ENCODE measurements at regions not wholly inside any gene's neighbourhood (a gene's known extent, or its start where the extent isn't known, plus 50 kb on each side); places are given as distances from the start of the nearest gene placed in this dataset.

GRCh38 chr5:3701694-3702093, 106.1 kb downstream of the IRX1 start:
- no peak for DNase-seq
- no peaks in the 10 kb centered on the region for H3K4me1 Mint-ChIP-seq (ENCODE audit: low read depth)
- H3K27me3 Mint-ChIP-seq (ENCODE audit: insufficient read depth), result peaks cover 3% of the 10 kb centered on the region; the same call in 1 of the 2 replicates
- TF ChIP-seq, protein P1, sequence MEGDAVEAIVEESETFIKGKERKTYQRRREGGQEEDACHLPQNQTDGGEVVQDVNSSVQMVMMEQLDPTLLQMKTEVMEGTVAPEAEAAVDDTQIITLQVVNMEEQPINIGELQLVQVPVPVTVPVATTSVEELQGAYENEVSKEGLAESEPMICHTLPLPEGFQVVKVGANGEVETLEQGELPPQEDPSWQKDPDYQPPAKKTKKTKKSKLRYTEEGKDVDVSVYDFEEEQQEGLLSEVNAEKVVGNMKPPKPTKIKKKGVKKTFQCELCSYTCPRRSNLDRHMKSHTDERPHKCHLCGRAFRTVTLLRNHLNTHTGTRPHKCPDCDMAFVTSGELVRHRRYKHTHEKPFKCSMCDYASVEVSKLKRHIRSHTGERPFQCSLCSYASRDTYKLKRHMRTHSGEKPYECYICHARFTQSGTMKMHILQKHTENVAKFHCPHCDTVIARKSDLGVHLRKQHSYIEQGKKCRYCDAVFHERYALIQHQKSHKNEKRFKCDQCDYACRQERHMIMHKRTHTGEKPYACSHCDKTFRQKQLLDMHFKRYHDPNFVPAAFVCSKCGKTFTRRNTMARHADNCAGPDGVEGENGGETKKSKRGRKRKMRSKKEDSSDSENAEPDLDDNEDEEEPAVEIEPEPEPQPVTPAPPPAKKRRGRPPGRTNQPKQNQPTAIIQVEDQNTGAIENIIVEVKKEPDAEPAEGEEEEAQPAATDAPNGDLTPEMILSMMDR (IDR thresholded peaks at IDR 0.05), result no peak
- H3K27ac Mint-ChIP-seq, result no peak overlapping the region
- H3K36me3 Mint-ChIP-seq (ENCODE audit: low read depth), result peaks cover 5% of the 10 kb centered on the region; the same call in 1 of the 2 replicates
- no peak overlapping the region for H3K4me3 Mint-ChIP-seq
- peaks cover 66% of the 10 kb centered on the region for H3K9me3 Mint-ChIP-seq

- Mint-ChIP-seq H3K36me3 (ENCODE audit: low read depth) (peaks cover 5% of the 10 kb centered on the region; the same call in 1 of the 2 replicates), H3K4me3 (no peak overlapping the region), H3K9me3 (peaks cover 58% of the 10 kb centered on the region), H3K27ac (no peak overlapping the region), H3K27me3 (ENCODE audit: insufficient read depth) (no peaks in the 10 kb centered on the region), H3K4me1 (ENCODE audit: low read depth) (no peaks in the 10 kb centered on the region)
- DNase-seq, result no peak
- TF ChIP-seq, protein P1 (IDR thresholded peaks at IDR 0.05), result no peak
Observed at GRCh38 chr5:3704661-3705060, 109.0 kb downstream of the IRX1 start.

DNA sequence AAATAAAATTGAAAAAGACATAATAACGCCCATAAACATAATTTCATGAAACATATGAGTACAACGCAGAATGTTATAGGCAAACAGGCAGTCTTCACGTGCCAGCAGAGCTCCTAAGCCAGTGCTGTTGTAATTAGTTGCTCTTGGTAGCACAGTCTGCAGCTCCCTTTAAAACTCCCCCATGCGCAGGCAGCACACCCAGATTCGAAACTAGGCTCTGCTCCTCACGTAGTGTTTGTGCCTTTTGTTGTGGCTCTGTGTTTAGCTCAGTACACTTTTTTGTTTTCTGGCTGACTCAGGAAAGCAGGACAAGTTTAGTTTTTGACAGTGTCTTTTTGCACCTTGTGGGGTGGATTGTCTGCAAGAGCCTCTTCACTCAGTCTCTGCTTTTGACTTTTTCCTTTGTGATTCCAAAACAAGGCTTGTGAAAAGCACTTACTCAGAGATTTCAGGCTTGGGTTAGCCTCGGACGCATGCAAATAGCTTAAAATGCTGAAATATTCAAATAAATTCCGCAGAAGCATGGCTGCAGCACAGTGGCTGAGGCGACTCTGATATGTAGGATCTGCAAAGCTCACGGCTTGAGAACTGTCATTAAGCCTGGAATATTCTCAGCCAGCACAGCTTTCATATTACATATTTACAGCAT, 113.6 kb downstream of the IRX1 start:
- no peak for DNase-seq
- no peak overlapping the region for H3K27ac Mint-ChIP-seq
- no peak overlapping the region for H3K4me3 Mint-ChIP-seq
- no peaks in the 10 kb centered on the region for H3K4me1 Mint-ChIP-seq (ENCODE audit: low read depth)
- H3K27me3 Mint-ChIP-seq (ENCODE audit: insufficient read depth), result peaks cover 3% of the 10 kb centered on the region; the same call in 1 of the 2 replicates
- H3K36me3 Mint-ChIP-seq (ENCODE audit: low read depth), result peaks cover 5% of the 10 kb centered on the region; the same call in 1 of the 2 replicates
- TF ChIP-seq, protein P1 (IDR thresholded peaks at IDR 0.05), result no peak
- H3K9me3 Mint-ChIP-seq, result peaks cover 49% of the 10 kb centered on the region

DNA sequence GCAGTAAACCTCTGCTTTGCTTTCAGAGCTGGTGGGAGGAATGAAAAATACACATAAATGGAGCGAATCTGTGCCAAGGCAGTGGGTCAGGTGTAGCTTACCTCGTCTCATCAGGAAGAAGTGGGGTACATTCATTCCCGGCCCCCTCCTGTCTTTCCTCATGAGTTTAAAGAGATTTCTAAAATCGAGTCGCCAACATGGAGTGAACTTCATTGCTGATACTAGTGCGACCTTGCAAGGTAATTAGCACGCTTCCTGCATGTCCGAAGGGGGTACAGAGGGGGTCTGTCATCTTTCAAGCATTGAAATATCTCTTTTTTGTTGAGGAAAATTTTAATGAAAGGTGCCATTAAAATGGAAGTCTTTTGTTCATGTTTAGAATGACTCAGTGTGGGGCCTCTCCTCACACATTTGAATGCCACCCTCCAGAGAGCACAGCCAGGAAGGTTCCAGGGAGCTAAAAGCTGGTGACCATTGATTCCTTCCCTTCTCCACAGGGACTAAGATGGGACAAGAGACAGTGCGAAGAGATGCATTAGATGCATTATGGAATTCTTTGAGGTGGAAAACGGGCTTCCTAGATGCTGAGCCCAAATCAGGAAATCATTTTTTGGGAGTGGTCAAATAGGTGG, 114.2 kb downstream of the IRX1 start:
- Mint-ChIP-seq H3K4me1 (ENCODE audit: low read depth) (no peaks in the 10 kb centered on the region), H3K4me3 (no peak overlapping the region), H3K36me3 (ENCODE audit: low read depth) (peaks cover 7% of the 10 kb centered on the region; the same call in 1 of the 2 replicates), H3K9me3 (peaks cover 49% of the 10 kb centered on the region), H3K27me3 (ENCODE audit: insufficient read depth) (peaks cover 3% of the 10 kb centered on the region; the same call in 1 of the 2 replicates), H3K27ac (no peak overlapping the region)
- TF ChIP-seq, protein P1 (IDR thresholded peaks at IDR 0.05), result no peak
- DNase-seq, result no peak

DNA sequence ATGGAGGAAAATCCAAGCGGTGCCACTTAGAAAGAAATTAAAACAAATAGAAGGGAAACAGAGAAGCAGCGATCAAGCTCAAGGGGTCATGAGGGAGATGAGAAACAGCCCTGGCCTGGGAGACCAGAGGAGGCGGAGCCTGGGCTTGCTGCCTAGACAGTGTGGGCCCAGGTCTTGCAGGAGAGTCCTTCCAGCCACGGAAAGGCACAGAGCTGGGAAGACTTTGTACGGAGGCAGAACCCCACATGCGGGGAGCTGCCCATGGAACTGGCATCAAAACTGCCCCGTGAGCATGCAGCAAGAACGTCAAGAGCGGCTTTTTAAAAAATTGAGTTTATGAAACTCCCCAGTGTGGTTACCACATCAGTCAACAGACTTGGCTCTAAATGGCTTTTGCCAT, 119.4 kb downstream of the IRX1 start:
- Mint-ChIP-seq H3K27ac (no peak overlapping the region), H3K27me3 (ENCODE audit: insufficient read depth) (peaks cover 3% of the 10 kb centered on the region; the same call in 1 of the 2 replicates), H3K4me3 (no peak overlapping the region), H3K36me3 (ENCODE audit: low read depth) (peaks cover 8% of the 10 kb centered on the region; the same call in 1 of the 2 replicates), H3K4me1 (ENCODE audit: low read depth) (no peaks in the 10 kb centered on the region), H3K9me3 (peaks cover 41% of the 10 kb centered on the region)
- TF ChIP-seq, protein P1 (IDR thresholded peaks at IDR 0.05), result no peak
- no peak for DNase-seq
